ENCODE measurements at regions not wholly inside any gene's neighbourhood (a gene's known extent, or its start where the extent isn't known, plus 50 kb on each side); places are given as distances from the start of the nearest gene placed in this dataset.

GRCh38 chr2:12177455-12178288, 431.2 kb downstream of the LPIN1 start:
- intact Hi-C loops (cut with micrococcal nuclease) = no loop called here
- Mint-ChIP-seq H3K4me3 (peak overlapping the region; percentile 56), H3K4me1 (peaks cover 42% of the 10 kb centered on the region), H3K27ac (peak overlapping the region; percentile 5), H3K9me3 (ENCODE audit: insufficient read depth) (no peaks in the 10 kb centered on the region), H3K27me3 (no peaks in the 10 kb centered on the region)
- H3K4me3 ChIP-seq (ENCODE audit: control extremely low read depth in 1 of 5, extremely low read depth in 1 of 5, insufficient read depth in 1 of 5, low read depth in 2 of 5, low read length in 4 of 5) = no peak overlapping the region
- H3K27me3 ChIP-seq (replicated peaks in 1 of 4; ENCODE audit: control extremely low read depth in 1 of 4, control insufficient read depth in 3 of 4, insufficient read depth in 4 of 4, low read length in 3 of 4) = no peaks in the 10 kb centered on the region
- H4K20me1 ChIP-seq (ENCODE audit: control insufficient read depth, insufficient read depth, low read length, poor library complexity, severe bottlenecking) = no peaks in the 10 kb centered on the region
- H2AFZ ChIP-seq (ENCODE audit: insufficient read depth, low read depth, low read length, poor library complexity, severe bottlenecking) = peak overlapping the region; percentile 29
- no peaks in the 10 kb centered on the region for H3K9me3 ChIP-seq (ENCODE audit: control extremely low read depth in 1 of 3, control insufficient read depth in 2 of 3, insufficient read depth in 1 of 3, low read length in 2 of 3)
- TF ChIP-seq CTCF (IDR thresholded peaks at IDR 0.05) = no peak
- TF ChIP-seq EZH2 (IDR thresholded peaks at IDR 0.05; ENCODE audit: borderline replicate concordance, insufficient read depth, low read depth, low read length, poor library complexity, severe bottlenecking) = no peak
- no peak overlapping the region for H3K9ac ChIP-seq (ENCODE audit: low read length)
- H3K4me1 ChIP-seq (ENCODE audit: control insufficient read depth in 2 of 2, insufficient read depth in 2 of 2, low read length in 2 of 2) = peaks cover 26 to 27% of the 10 kb centered on the region in 2 donors
- ChIA-PET CTCF (interaction anchor here (1.0 to 1.1 kb wide), 2 partner anchors 16 to 539 kb away, joined by 3 to 4 read pairs; partner anchors contain the start of gene TRIB2), POLR2A (interaction anchor here (0.7 kb wide), 1 partner anchor 91 kb away, joined by 3 read pairs; no protein-coding TSS in a partner anchor)
- H3K36me3 ChIP-seq (replicated peaks in 1 of 2; ENCODE audit: control extremely low read depth in 1 of 2, control insufficient read depth in 1 of 2, extremely low read depth in 1 of 2, insufficient read depth in 2 of 2, low read length in 1 of 2) = no peaks in the 10 kb centered on the region
- 38% methylated on average over 2 of the region's 4 CpGs for WGBS (ENCODE audit: insufficient coverage)
- H3K4me2 ChIP-seq (replicated peaks; ENCODE audit: low read depth, low read length, poor library complexity, severe bottlenecking) = peak overlapping the region; percentile 56
- no peaks in the 10 kb centered on the region for H3K79me2 ChIP-seq (ENCODE audit: control insufficient read depth, insufficient read depth, low read length)
- peak overlapping the region in 1 of 2 donors; percentile 1 for H3K27ac ChIP-seq (ENCODE audit: low read length in 2 of 2)
- DNase-seq (peak; percentile 35), ATAC-seq (ENCODE audit: low read depth) (peak; percentile 66)

All from B cell (primary cell).